IPS DF 19.7 (cell line): ENCODE measurements at regions not wholly inside any gene's neighbourhood (a gene's known extent, or its start where the extent isn't known, plus 50 kb on each side); places are given as distances from the start of the nearest gene placed in this dataset.

Experiments
- DNase-seq: peaks from one replicate; pipeline ENCODE4 v3.0.0-alpha.2; 2013; ENCODE audit warnings: low read depth, low spot score

GRCh38 chr20:60271597-60271996 lies 313.4 kb downstream of the CDH26 start:
- DNase-seq = no peak

GRCh38 chr20:60272790-60273189 lies 314.6 kb downstream of the CDH26 start:
- DNase-seq = no peak

- no peak for DNase-seq
These were observed 316.5 kb downstream of the CDH26 start for GRCh38 chr20:60274717-60275116.

- no peak for DNase-seq
These were observed 323.1 kb downstream of the CDH26 start for GRCh38 chr20:60281295-60281694.

GRCh38 chr20:60283281-60283680 lies 325.1 kb downstream of the CDH26 start:
- no peak for DNase-seq

- DNase-seq = no peak
These were observed 328.5 kb downstream of the CDH26 start for GRCh38 chr20:60286764-60287163.

- DNase-seq = no peak
These were observed 330.7 kb downstream of the CDH26 start for GRCh38 chr20:60288945-60289344.

GRCh38 chr20:60292001-60292520 lies 333.8 kb downstream of the CDH26 start:
- no peak for DNase-seq

GRCh38 chr20:60294632-60295031 lies 336.4 kb downstream of the CDH26 start:
- no peak for DNase-seq

- DNase-seq = no peak
These were observed 337.0 kb downstream of the CDH26 start for GRCh38 chr20:60295214-60295613.

GRCh38 chr20:60297649-60298048 lies 339.4 kb downstream of the CDH26 start:
- no peak for DNase-seq

- no peak for DNase-seq
These were observed 340.4 kb downstream of the CDH26 start for GRCh38 chr20:60298647-60299046.

- no peak for DNase-seq
These were observed 341.7 kb downstream of the CDH26 start for GRCh38 chr20:60299951-60300350.

GRCh38 chr20:60300374-60300773 lies 342.2 kb downstream of the CDH26 start:
- DNase-seq = no peak

- no peak for DNase-seq
These were observed 344.7 kb downstream of the CDH26 start for GRCh38 chr20:60302875-60303274.

GRCh38 chr20:60304026-60304590 lies 345.9 kb downstream of the CDH26 start:
- DNase-seq = no peak

- no peak for DNase-seq
These were observed 346.7 kb downstream of the CDH26 start for GRCh38 chr20:60304931-60305330.

GRCh38 chr20:60306105-60306504 lies 347.9 kb downstream of the CDH26 start:
- DNase-seq = no peak

GRCh38 chr20:60306551-60306950 lies 348.3 kb downstream of the CDH26 start:
- DNase-seq = no peak

GRCh38 chr20:60310560-60311349 lies 352.5 kb downstream of the CDH26 start:
- DNase-seq = no peak

- DNase-seq = no peak
These were observed 355.0 kb downstream of the CDH26 start for GRCh38 chr20:60313191-60313590.

- no peak for DNase-seq
These were observed 355.4 kb downstream of the CDH26 start for GRCh38 chr20:60313614-60314013.

GRCh38 chr20:60314727-60315126 lies 356.5 kb downstream of the CDH26 start:
- DNase-seq = no peak
